H1 (cell line): ENCODE measurements at regions not wholly inside any gene's neighbourhood (a gene's known extent, or its start where the extent isn't known, plus 50 kb on each side); places are given as distances from the start of the nearest gene placed in this dataset.

Experiments
- CTCF ChIA-PET: fragments of 300-600 bp; sonication (Branson Sonifier 250); formaldehyde crosslinking; loops from one replicate; lab custom pipeline; 2021; ENCODE audit not compliant: partially characterized antibody; lab: Charles Lee
- POLR2A ChIA-PET: fragments of 300-600 bp; sonication (Branson Sonifier 250); formaldehyde crosslinking; loops from one replicate; lab custom pipeline; 2021; ENCODE audit warnings: inconsistent platforms; ENCODE audit not compliant: partially characterized antibody; lab: Charles Lee
- DNase-seq, 2 experiments: peaks; one replicate each; pipeline versions ENCODE4 v3.0.0 to v3.0.0-alpha.2; 2010 to 2022; ENCODE audit warnings: low spot score in 2 of 2, low read depth in 1 of 2, mixed read lengths in 1 of 2
- FAIRE-seq: peaks from 2 replicates; lab custom pipeline; 2011; peaks lifted over from hg19 to GRCh38; lab: Jason Lieb, UNC
- H2AFZ ChIP-seq: 2 replicates; pipeline ENCODE4 v1.8.1; 2012; ENCODE audit warnings: low read length, inconsistent platforms
- H2AK5ac ChIP-seq: 2 replicates; pipeline ENCODE4 v1.6.1; 2013; ENCODE audit warnings: low read depth, low read length
- H2BK120ac ChIP-seq: replicated peaks from 2 replicates; pipeline ENCODE3; 2013; ENCODE audit warnings: low read depth, low read length, inconsistent platforms
- H2BK12ac ChIP-seq: 2 replicates; pipeline ENCODE4 v1.6.1; 2013; ENCODE audit warnings: low read depth, low read length
- H2BK15ac ChIP-seq: 2 replicates; pipeline ENCODE4 v1.6.1; 2013; ENCODE audit warnings: low read length
- H2BK20ac ChIP-seq: 2 replicates; pipeline ENCODE4 v1.6.1; 2013; ENCODE audit warnings: low read length
- H2BK5ac ChIP-seq: 2 replicates; pipeline ENCODE4 v1.6.1; 2013; ENCODE audit warnings: low read depth, low read length
- H3K14ac ChIP-seq: 2 replicates; pipeline ENCODE4 v1.6.1; 2013; ENCODE audit warnings: inconsistent platforms; ENCODE audit not compliant: insufficient read length
- H3K18ac ChIP-seq: 2 replicates; pipeline ENCODE4 v1.6.1; 2013; ENCODE audit warnings: low read length; ENCODE audit errors: extremely low read depth
- H3K23ac ChIP-seq: 2 replicates; pipeline ENCODE4 v1.6.1; 2013; ENCODE audit warnings: inconsistent platforms; ENCODE audit not compliant: insufficient read length
- H3K23me2 ChIP-seq: 2 replicates; pipeline ENCODE4 v1.6.1; 2013; ENCODE audit warnings: low read depth, low read length
- H3K27ac ChIP-seq: 2 replicates; pipeline ENCODE4 v1.6.1; 2011; ENCODE audit warnings: low read depth, low read length, inconsistent platforms
- H3K27me3 ChIP-seq, 4 experiments: replicated peaks in 1 of 4; 1 replicate in 1 of 4; 2 replicates in 3 of 4; pipeline versions ENCODE4 v1.6.1 to v1.8.1; 2011 to 2013; ENCODE audit warnings: low read length in 3 of 4, mild to moderate bottlenecking in 3 of 4, inconsistent platforms in 2 of 4, mixed read lengths in 2 of 4, moderate library complexity in 1 of 4; ENCODE audit not compliant: control insufficient read depth in 3 of 4, insufficient read depth in 3 of 4; ENCODE audit errors: extremely low read depth in 1 of 4
- H3K36me3 ChIP-seq, 4 experiments: 2 replicates each; pipeline versions ENCODE4 v1.6.1 to v1.8.1; 2011 to 2013; ENCODE audit warnings: mild to moderate bottlenecking in 4 of 4, low read length in 3 of 4, moderate library complexity in 2 of 4, control low read depth in 1 of 4, inconsistent platforms in 1 of 4; ENCODE audit not compliant: insufficient read depth in 4 of 4, control insufficient read depth in 2 of 4
- H3K4ac ChIP-seq: replicated peaks from 2 replicates; pipeline ENCODE3; 2013; ENCODE audit warnings: low read length, low read depth, mixed read lengths, inconsistent platforms; ENCODE audit not compliant: insufficient read length
- H3K4me1 ChIP-seq, 4 experiments: replicated peaks in 1 of 4; 1 replicate in 1 of 4; 2 replicates in 3 of 4; pipeline versions ENCODE4 v1.6.1 to v1.8.1; 2011 to 2013; ENCODE audit warnings: low read length in 3 of 4, inconsistent platforms in 2 of 4, mixed read lengths in 1 of 4; ENCODE audit not compliant: insufficient read depth in 4 of 4, control insufficient read depth in 3 of 4
- H3K4me2 ChIP-seq, 2 experiments: 2 replicates each; pipeline versions ENCODE4 v1.6.1 to v1.8.1; 2011 to 2013; ENCODE audit warnings: low read depth in 2 of 2, low read length in 2 of 2, control low read depth in 1 of 2, inconsistent platforms in 1 of 2, mild to moderate bottlenecking in 1 of 2; ENCODE audit not compliant: insufficient read depth in 1 of 2
- H3K4me3 ChIP-seq, 4 experiments: fragments of 200-600, 300-600 bp in 1 of 4; sonication (generic), shearing (Covaris generic), sonication (Bioruptor Twin) in 1 of 4; 2 replicates each; pipeline versions ENCODE4 v1.5.1 to v1.8.1; 2011 to 2016; ENCODE audit warnings: low read length in 4 of 4, low read depth in 3 of 4, control low read depth in 2 of 4, inconsistent platforms in 2 of 4, mild to moderate bottlenecking in 2 of 4, mixed read lengths in 1 of 4, moderate library complexity in 1 of 4; ENCODE audit not compliant: insufficient read depth in 2 of 4; ENCODE audit errors: extremely low read depth in 1 of 4
- H3K56ac ChIP-seq: replicated peaks from 2 replicates; pipeline ENCODE3; 2013; ENCODE audit warnings: low read depth, mild to moderate bottlenecking, mixed read lengths, low read length, inconsistent platforms; ENCODE audit not compliant: insufficient read length
- H3K79me1 ChIP-seq: 2 replicates; pipeline ENCODE4 v1.6.1; 2013; ENCODE audit warnings: low read depth, low read length, control low read depth
- H3K79me2 ChIP-seq, 2 experiments: 2 replicates each; pipeline versions ENCODE4 v1.6.1 to v1.8.1; 2012 to 2013; ENCODE audit warnings: low read length in 2 of 2, mild to moderate bottlenecking in 2 of 2, inconsistent platforms in 1 of 2; ENCODE audit not compliant: insufficient read depth in 2 of 2, control insufficient read depth in 1 of 2
- H3K9ac ChIP-seq, 4 experiments: replicated peaks in 1 of 4; 1 replicate in 1 of 4; 2 replicates in 3 of 4; pipeline versions ENCODE4 v1.6.1 to v1.8.1; 2011 to 2013; ENCODE audit warnings: low read depth in 3 of 4, low read length in 3 of 4, control low read depth in 2 of 4, mild to moderate bottlenecking in 2 of 4, moderate library complexity in 2 of 4, inconsistent platforms in 1 of 4; ENCODE audit errors: extremely low read depth in 1 of 4
- H3K9me3 ChIP-seq, 2 experiments: 2 replicates each; pipeline versions ENCODE4 v1.6.1 to v1.8.1; 2012 to 2013; ENCODE audit warnings: mild to moderate bottlenecking in 2 of 2, moderate library complexity in 2 of 2, control low read depth in 1 of 2, inconsistent platforms in 1 of 2, low read depth in 1 of 2, low read length in 1 of 2, mixed read lengths in 1 of 2; ENCODE audit not compliant: insufficient read depth in 2 of 2
- H4K20me1 ChIP-seq, 2 experiments: replicated peaks in 1 of 2; 2 replicates each; pipeline versions ENCODE3 to v1.8.1; 2011 to 2013; ENCODE audit warnings: inconsistent platforms in 2 of 2, low read length in 2 of 2, mild to moderate bottlenecking in 1 of 2; ENCODE audit not compliant: insufficient read depth in 2 of 2, control insufficient read depth in 1 of 2
- H4K5ac ChIP-seq: 2 replicates; pipeline ENCODE4 v1.6.1; 2013; ENCODE audit warnings: low read length, low read depth, mixed read lengths, inconsistent platforms; ENCODE audit not compliant: insufficient read length
- H4K8ac ChIP-seq: 2 replicates; pipeline ENCODE4 v1.8.0; 2013; ENCODE audit warnings: mild to moderate bottlenecking, moderate library complexity, low read length, inconsistent platforms; ENCODE audit not compliant: insufficient read depth; ENCODE audit errors: extremely low read depth
- H4K91ac ChIP-seq: replicated peaks from 2 replicates; pipeline ENCODE3; 2013; ENCODE audit warnings: low read length, mixed read lengths, inconsistent platforms; ENCODE audit not compliant: insufficient read length
- CEBPB ChIP-seq: IDR thresholded peaks from 2 replicates; pipeline ENCODE4 v1.6.1; 2012; ENCODE audit warnings: low read depth, low read length
- CHD2 ChIP-seq: IDR thresholded peaks from 2 replicates; pipeline ENCODE4 v1.6.1; 2012; ENCODE audit warnings: low read length, improper control_type of control experiment
- CREB1 ChIP-seq: IDR thresholded peaks from 2 replicates; pipeline ENCODE4 v1.6.1; 2012; ENCODE audit warnings: inconsistent platforms
- EGR1 ChIP-seq: IDR thresholded peaks from 2 replicates; pipeline ENCODE4 v1.6.1; 2011; ENCODE audit warnings: low read depth, low read length, borderline replicate concordance
- GABPA ChIP-seq: IDR thresholded peaks from 2 replicates; pipeline ENCODE4 v1.6.1; 2011; ENCODE audit warnings: mild to moderate bottlenecking, low read length, moderate library complexity, borderline replicate concordance; ENCODE audit not compliant: insufficient read depth
- JUND ChIP-seq: IDR thresholded peaks from 2 replicates; pipeline ENCODE4 v1.6.1; 2011; ENCODE audit warnings: mild to moderate bottlenecking, improper control_type of control experiment, low read length
- NRF1 ChIP-seq: IDR thresholded peaks from 2 replicates; pipeline ENCODE4 v1.6.1; 2011; ENCODE audit warnings: mild to moderate bottlenecking, low read depth, low read length, improper control_type of control experiment
- PHF8 ChIP-seq: fragments of 200-600 bp; sonication (generic); conservative IDR thresholded peaks from 2 replicates; pipeline ENCODE4 v1.7.1; 2012; ENCODE audit warnings: low read depth, mild to moderate bottlenecking, inconsistent platforms, low read length, moderate library complexity
- POLR2A ChIP-seq, 2 experiments: IDR thresholded peaks; 1 replicate in 1 of 2; 2 replicates in 1 of 2; pipeline ENCODE4 v1.6.1; 2011; ENCODE audit warnings: low read depth in 2 of 2, low read length in 2 of 2, mild to moderate bottlenecking in 2 of 2; ENCODE audit errors: control extremely low read depth in 1 of 2
- RBBP5 ChIP-seq: IDR thresholded peaks from 2 replicates; pipeline ENCODE4 v1.7.1; 2012; ENCODE audit warnings: low read depth, mild to moderate bottlenecking, inconsistent platforms, low read length, moderate library complexity, borderline replicate concordance
- RXRA ChIP-seq: IDR thresholded peaks from 2 replicates; pipeline ENCODE4 v1.6.1; 2011; ENCODE audit warnings: low read depth, mild to moderate bottlenecking, low read length, moderate library complexity; ENCODE audit not compliant: insufficient read depth
- SAP30 ChIP-seq: fragments of 300-600 bp; sonication (generic); IDR thresholded peaks from 2 replicates; pipeline ENCODE4 v1.7.1; 2012; ENCODE audit warnings: low read length, moderate library complexity, mild to moderate bottlenecking, inconsistent platforms; ENCODE audit not compliant: insufficient read depth, insufficient replicate concordance
- SRF ChIP-seq: IDR thresholded peaks from 2 replicates; pipeline ENCODE4 v1.6.1; 2011; ENCODE audit warnings: mild to moderate bottlenecking, low read depth, low read length, moderate library complexity
- TEAD4 ChIP-seq: IDR thresholded peaks from 2 replicates; pipeline ENCODE4 v1.6.1; 2012; ENCODE audit warnings: low read depth, low read length, inconsistent platforms, mixed read lengths
- ZNF274 ChIP-seq: IDR thresholded peaks from 2 replicates; pipeline ENCODE4 v1.7.0; 2012; ENCODE audit warnings: low read length, borderline replicate concordance; ENCODE audit errors: extremely low read depth
- WGBS, 2 experiments: shearing (Covaris generic) in 1 of 2; methylation state at CpG; one replicate each; pipeline versions ENCODE4 v1.1.6 to v1.1.7; 2013 to 2015; ENCODE audit warnings: low lambda C conversion rate in 2 of 2, mixed read lengths in 2 of 2, inconsistent platforms in 1 of 2, low coverage in 1 of 2, missing lambda C conversion rate in 1 of 2; ENCODE audit not compliant: insufficient replicate concordance in 2 of 2, insufficient coverage in 1 of 2, insufficient read length in 1 of 2; ENCODE audit errors: extremely low coverage in 1 of 2, missing lambda C conversion rate in 1 of 2; 5-methylcytosine and 5-hydroxymethylcytosine counted together

DNA sequence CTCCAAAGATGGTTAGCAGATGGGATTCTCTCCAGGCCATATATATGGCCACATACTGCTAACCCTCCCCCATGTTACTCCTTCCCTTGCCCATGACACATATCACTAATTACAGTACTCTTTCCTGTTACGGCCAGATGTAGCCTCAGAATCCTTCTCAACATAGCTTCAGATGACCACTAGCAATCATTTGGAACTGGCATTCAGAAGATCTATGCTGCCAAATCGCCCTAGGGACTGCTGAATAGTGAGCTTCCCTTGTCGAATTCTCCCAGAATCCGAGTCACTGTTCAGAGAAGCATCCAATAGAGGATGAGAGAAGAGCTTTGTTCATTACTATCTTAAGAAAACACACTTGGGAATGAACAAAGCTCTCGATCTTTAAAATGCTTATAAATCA is 121.2 kb upstream of the TANK start (continued):
- TF ChIP-seq SRF = no peak

DNA sequence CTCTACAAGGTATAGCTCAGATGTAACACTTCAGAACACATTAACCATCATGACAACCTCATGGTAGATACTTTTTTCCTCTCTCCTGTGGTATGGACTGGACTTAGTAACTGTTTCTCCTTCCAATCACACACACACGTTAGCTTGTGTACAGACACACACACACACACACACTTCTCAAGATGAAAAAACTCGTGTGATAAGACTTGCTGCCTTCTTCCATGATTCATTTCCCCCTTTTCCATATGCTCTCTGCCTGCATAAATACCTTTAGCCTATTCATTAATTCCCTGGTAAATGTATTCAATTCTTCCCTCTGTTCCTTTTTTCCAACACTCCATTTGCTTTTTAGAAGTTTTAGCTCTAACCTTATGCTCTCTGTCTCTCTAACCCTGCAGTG is 118.9 kb upstream of the TANK start:
- ChIA-PET POLR2A (no interaction called here), CTCF (interaction anchor here (1.0 to 1.1 kb wide), 2 partner anchors 22 kb away, joined by 3 read pairs; no protein-coding TSS in a partner anchor)
- H3K4me3 ChIP-seq = no peak overlapping the region
- H3K23me2 ChIP-seq = no peaks in the 10 kb centered on the region
- H3K27me3 ChIP-seq = no peaks in the 10 kb centered on the region
- H2BK12ac ChIP-seq = no peak overlapping the region
- H2BK20ac ChIP-seq = no peak overlapping the region
- H3K4me2 ChIP-seq = no peak overlapping the region
- no peak overlapping the region for H2BK15ac ChIP-seq
- no peak overlapping the region for H2AK5ac ChIP-seq
- no peak overlapping the region for H2AFZ ChIP-seq
- H3K27ac ChIP-seq = no peak overlapping the region
- no peak overlapping the region for H4K91ac ChIP-seq
- H3K23ac ChIP-seq = no peak overlapping the region
- no peaks in the 10 kb centered on the region for H3K9me3 ChIP-seq
- no peak for FAIRE-seq
- no peak overlapping the region for H2BK5ac ChIP-seq
- no peak overlapping the region for H4K5ac ChIP-seq
- H3K9ac ChIP-seq = no peak overlapping the region
- no peaks in the 10 kb centered on the region for H3K79me1 ChIP-seq
- 85% methylated on average over 2 of the region's 2 CpGs; no CpG with 5 or more reads in 1 of the 2 experiments for WGBS, 2 experiments
- no peak overlapping the region for H4K8ac ChIP-seq
- no peak overlapping the region for H3K4ac ChIP-seq
- H3K56ac ChIP-seq = no peak overlapping the region
- H3K79me2 ChIP-seq = no peaks in the 10 kb centered on the region
- H4K20me1 ChIP-seq = no peaks in the 10 kb centered on the region
- H3K4me1 ChIP-seq = no peaks in the 10 kb centered on the region
- no peak overlapping the region for H3K14ac ChIP-seq
- DNase-seq = no peak
- H3K36me3 ChIP-seq = no peaks in the 10 kb centered on the region
- no peak overlapping the region for H3K18ac ChIP-seq
- no peak overlapping the region for H2BK120ac ChIP-seq
- TF ChIP-seq CHD2 (no peak), TEAD4 (no peak), CEBPB (no peak), PHF8 (no peak), CREB1 (no peak), RBBP5 (no peak), JUND (no peak), EGR1 (no peak), POLR2A (IDR thresholded peaks at IDR 0.05; ENCODE audit: control extremely low read depth in 1 of 2, low read depth in 2 of 2, low read length in 2 of 2) (no peak), RXRA (no peak), GABPA (no peak), NRF1 (no peak), SAP30 (no peak), ZNF274 (no peak)
